ENCODE measurements at regions not wholly inside any gene's neighbourhood (a gene's known extent, or its start where the extent isn't known, plus 50 kb on each side); places are given as distances from the start of the nearest gene placed in this dataset.

DNA sequence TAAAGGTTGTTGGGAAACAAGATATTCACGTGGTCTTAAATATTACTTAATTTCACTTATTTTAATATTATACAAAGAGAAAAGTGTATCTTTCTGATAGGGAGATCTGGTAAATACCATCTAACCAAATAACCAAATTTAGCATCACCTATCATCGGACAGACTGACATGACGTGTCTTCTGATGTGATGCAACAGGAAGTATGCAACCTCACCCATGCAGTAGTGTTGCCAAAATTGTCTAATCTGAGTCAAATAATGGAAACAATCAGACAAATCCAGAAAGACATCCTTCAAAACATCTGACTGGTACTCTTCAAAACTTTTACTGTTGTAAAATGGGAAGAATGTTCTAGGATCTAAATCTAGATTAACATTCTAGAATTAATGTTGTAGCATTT lies 148.0 kb downstream of the FGF1 start:
- intact Hi-C loops (cut with micrococcal nuclease; ENCODE audit: unreplicated experiment) = no loop called here
- H3K4me1 ChIP-seq = no peaks in the 10 kb centered on the region
- H3K36me3 ChIP-seq (ENCODE audit: control insufficient read depth, insufficient read depth, low read length) = no peaks in the 10 kb centered on the region
- Mint-ChIP-seq H3K36me3 (ENCODE audit: insufficient read depth, unreplicated experiment) (no peaks in the 10 kb centered on the region), H3K4me1 (ENCODE audit: low read depth, unreplicated experiment) (peaks cover 6% of the 10 kb centered on the region), H3K4me3 (ENCODE audit: unreplicated experiment) (no peak overlapping the region), H3K27ac (ENCODE audit: unreplicated experiment) (no peak overlapping the region), H3K27me3 (ENCODE audit: insufficient read depth, unreplicated experiment) (no peaks in the 10 kb centered on the region), H3K9me3 (ENCODE audit: unreplicated experiment) (no peaks in the 10 kb centered on the region)
- ChIA-PET CTCF (no interaction called here), POLR2A (no interaction called here)
- DNase-seq = no peak
- H3K27me3 ChIP-seq (replicated peaks; ENCODE audit: control insufficient read depth, insufficient read depth, low read length) = no peaks in the 10 kb centered on the region
- no peaks in the 10 kb centered on the region for H3K9me3 ChIP-seq
- no peak overlapping the region for H3K4me3 ChIP-seq (ENCODE audit: low read depth, low read length)
- BruUV-seq (replicated peaks) = no TSS peak
- TF ChIP-seq, protein P1, sequence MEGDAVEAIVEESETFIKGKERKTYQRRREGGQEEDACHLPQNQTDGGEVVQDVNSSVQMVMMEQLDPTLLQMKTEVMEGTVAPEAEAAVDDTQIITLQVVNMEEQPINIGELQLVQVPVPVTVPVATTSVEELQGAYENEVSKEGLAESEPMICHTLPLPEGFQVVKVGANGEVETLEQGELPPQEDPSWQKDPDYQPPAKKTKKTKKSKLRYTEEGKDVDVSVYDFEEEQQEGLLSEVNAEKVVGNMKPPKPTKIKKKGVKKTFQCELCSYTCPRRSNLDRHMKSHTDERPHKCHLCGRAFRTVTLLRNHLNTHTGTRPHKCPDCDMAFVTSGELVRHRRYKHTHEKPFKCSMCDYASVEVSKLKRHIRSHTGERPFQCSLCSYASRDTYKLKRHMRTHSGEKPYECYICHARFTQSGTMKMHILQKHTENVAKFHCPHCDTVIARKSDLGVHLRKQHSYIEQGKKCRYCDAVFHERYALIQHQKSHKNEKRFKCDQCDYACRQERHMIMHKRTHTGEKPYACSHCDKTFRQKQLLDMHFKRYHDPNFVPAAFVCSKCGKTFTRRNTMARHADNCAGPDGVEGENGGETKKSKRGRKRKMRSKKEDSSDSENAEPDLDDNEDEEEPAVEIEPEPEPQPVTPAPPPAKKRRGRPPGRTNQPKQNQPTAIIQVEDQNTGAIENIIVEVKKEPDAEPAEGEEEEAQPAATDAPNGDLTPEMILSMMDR (IDR thresholded peaks at IDR 0.05; ENCODE audit: insufficient read depth in 1 of 2, low read depth in 1 of 2, low read length in 1 of 2, severe bottlenecking in 1 of 2, unreplicated experiment in 1 of 2) = no peak

DNA sequence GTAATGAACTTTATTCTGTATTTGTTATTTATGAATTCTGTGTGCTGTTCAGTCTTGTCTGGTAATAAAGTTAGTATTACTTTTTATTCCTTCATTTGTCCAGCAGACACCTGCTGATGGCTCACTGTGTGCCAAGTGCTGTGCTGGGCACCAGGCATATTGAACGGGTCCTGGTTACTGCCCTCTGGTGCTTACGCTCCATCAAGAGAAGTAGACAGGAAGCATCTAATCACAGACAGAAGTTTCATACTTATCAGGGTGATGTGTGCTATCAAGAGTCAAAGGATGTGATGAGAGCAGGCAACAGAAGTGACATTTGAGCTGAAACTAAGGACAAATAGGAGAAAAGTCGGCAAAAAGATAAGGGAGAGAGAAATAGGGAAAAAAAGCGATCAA lies 153.1 kb downstream of the FGF1 start:
- Histone ChIP-seq H3K27me3 (replicated peaks; ENCODE audit: control insufficient read depth, insufficient read depth, low read length) (no peaks in the 10 kb centered on the region), H3K36me3 (ENCODE audit: control insufficient read depth, insufficient read depth, low read length) (no peaks in the 10 kb centered on the region), H3K4me1 (peaks cover 7% of the 10 kb centered on the region; the same call in 1 of the 2 replicates), H3K4me3 (ENCODE audit: low read depth, low read length) (no peak overlapping the region), H3K9me3 (no peaks in the 10 kb centered on the region)
- CTCF ChIA-PET = no interaction called here
- Mint-ChIP-seq H3K27me3 (ENCODE audit: insufficient read depth, unreplicated experiment) (no peaks in the 10 kb centered on the region), H3K4me1 (ENCODE audit: low read depth, unreplicated experiment) (peaks cover 12% of the 10 kb centered on the region), H3K4me3 (ENCODE audit: unreplicated experiment) (no peak overlapping the region), H3K27ac (ENCODE audit: unreplicated experiment) (no peak overlapping the region), H3K36me3 (ENCODE audit: insufficient read depth, unreplicated experiment) (no peaks in the 10 kb centered on the region), H3K9me3 (ENCODE audit: unreplicated experiment) (no peaks in the 10 kb centered on the region)
- no TSS peak for BruUV-seq (replicated peaks)
- DNase-seq = no peak
- TF ChIP-seq, protein P1 (IDR thresholded peaks at IDR 0.05; ENCODE audit: insufficient read depth in 1 of 2, low read depth in 1 of 2, low read length in 1 of 2, severe bottlenecking in 1 of 2, unreplicated experiment in 1 of 2) = no peak
- intact Hi-C loops (cut with micrococcal nuclease; ENCODE audit: unreplicated experiment) = no loop called here
- POLR2A ChIA-PET = no interaction called here

DNA sequence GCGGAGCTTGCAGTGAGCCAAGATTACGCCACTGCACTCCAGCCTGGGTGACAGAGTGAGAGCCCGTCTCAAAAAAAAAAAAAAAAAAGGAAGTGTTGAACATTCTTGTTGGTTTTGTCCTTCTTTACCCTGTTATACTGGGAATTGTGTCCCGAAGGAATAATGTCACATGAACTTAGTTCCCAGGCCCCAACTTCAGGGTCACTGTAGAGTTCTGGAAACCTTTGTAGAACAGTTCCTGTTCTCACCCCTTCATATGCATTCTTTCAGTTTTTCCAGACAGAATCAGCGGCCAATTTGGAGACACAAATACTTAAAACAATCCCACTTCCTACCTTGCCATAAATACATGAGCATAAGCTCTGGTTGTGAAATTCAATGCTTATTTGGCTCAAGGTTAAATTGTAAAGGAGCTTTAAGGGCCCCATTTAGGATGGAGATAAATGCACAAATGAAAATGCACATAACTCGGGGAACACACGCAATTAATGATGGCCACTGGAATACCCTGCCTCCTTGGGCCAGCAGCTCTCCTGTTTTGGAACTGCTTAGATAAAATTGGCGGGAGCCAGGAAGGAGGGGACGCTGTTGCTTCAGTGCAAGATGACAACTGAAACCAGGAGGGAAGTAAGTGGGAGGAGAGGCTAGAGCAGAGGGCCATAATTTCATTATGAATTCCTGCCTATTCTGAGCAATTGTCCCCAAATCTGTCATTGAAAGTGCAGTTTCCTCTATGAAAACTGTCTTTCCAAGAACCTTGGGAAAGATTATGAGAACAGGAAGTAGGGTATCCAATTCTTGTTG lies 153.7 kb downstream of the FGF1 start:
- TF ChIP-seq, protein P1 (IDR thresholded peaks at IDR 0.05; ENCODE audit: insufficient read depth in 1 of 2, low read depth in 1 of 2, low read length in 1 of 2, severe bottlenecking in 1 of 2, unreplicated experiment in 1 of 2) = no peak
- Mint-ChIP-seq H3K4me3 (ENCODE audit: unreplicated experiment) (no peak overlapping the region), H3K27me3 (ENCODE audit: insufficient read depth, unreplicated experiment) (no peaks in the 10 kb centered on the region), H3K9me3 (ENCODE audit: unreplicated experiment) (no peaks in the 10 kb centered on the region), H3K36me3 (ENCODE audit: insufficient read depth, unreplicated experiment) (no peaks in the 10 kb centered on the region), H3K27ac (ENCODE audit: unreplicated experiment) (no peak overlapping the region), H3K4me1 (ENCODE audit: low read depth, unreplicated experiment) (peaks cover 12% of the 10 kb centered on the region)
- Histone ChIP-seq H3K9me3 (no peaks in the 10 kb centered on the region), H3K27me3 (replicated peaks; ENCODE audit: control insufficient read depth, insufficient read depth, low read length) (no peaks in the 10 kb centered on the region), H3K4me3 (ENCODE audit: low read depth, low read length) (no peak overlapping the region), H3K36me3 (ENCODE audit: control insufficient read depth, insufficient read depth, low read length) (no peaks in the 10 kb centered on the region), H3K4me1 (peaks cover 7% of the 10 kb centered on the region; the same call in 1 of the 2 replicates)
- DNase-seq = no peak
- POLR2A ChIA-PET = no interaction called here
- no TSS peak for BruUV-seq (replicated peaks)
- CTCF ChIA-PET = no interaction called here
- intact Hi-C loops (cut with micrococcal nuclease; ENCODE audit: unreplicated experiment) = no loop called here
